ENCODE measurements at regions not wholly inside any gene's neighbourhood (a gene's known extent, or its start where the extent isn't known, plus 50 kb on each side); places are given as distances from the start of the nearest gene placed in this dataset.

- TF ChIP-seq, protein P1, sequence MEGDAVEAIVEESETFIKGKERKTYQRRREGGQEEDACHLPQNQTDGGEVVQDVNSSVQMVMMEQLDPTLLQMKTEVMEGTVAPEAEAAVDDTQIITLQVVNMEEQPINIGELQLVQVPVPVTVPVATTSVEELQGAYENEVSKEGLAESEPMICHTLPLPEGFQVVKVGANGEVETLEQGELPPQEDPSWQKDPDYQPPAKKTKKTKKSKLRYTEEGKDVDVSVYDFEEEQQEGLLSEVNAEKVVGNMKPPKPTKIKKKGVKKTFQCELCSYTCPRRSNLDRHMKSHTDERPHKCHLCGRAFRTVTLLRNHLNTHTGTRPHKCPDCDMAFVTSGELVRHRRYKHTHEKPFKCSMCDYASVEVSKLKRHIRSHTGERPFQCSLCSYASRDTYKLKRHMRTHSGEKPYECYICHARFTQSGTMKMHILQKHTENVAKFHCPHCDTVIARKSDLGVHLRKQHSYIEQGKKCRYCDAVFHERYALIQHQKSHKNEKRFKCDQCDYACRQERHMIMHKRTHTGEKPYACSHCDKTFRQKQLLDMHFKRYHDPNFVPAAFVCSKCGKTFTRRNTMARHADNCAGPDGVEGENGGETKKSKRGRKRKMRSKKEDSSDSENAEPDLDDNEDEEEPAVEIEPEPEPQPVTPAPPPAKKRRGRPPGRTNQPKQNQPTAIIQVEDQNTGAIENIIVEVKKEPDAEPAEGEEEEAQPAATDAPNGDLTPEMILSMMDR (IDR thresholded peaks at IDR 0.05), result no peak
- no peak for TF ChIP-seq POLR2A (IDR thresholded peaks at IDR 0.05)
These were observed 454.9 kb upstream of the JARID2 start for GRCh38 chr6:14790976-14791375.
